Tibial nerve (tissue), 4 donors: ENCODE measurements at regions not wholly inside any gene's neighbourhood (a gene's known extent, or its start where the extent isn't known, plus 50 kb on each side); places are given as distances from the start of the nearest gene placed in this dataset.
A peak's percentile ranks its signal among the peaks of the same experiment; 100 is the strongest.

Experiments
- DNase-seq, 2 donors: peaks; one replicate each; pipeline ENCODE4 v3.0.0-alpha.2; 2019; ENCODE audit warnings: low spot score in 2 of 2
- H3K27ac ChIP-seq, 4 donors: fragments of 200-600 bp; sonication (generic) in 3 of 4; one replicate each; pipeline ENCODE4 v1.5.1; 2017 to 2019; ENCODE audit warnings: mild to moderate bottlenecking in 1 of 4
- H3K27me3 ChIP-seq, 2 donors: fragments of 200-600 bp; sonication (generic) in 1 of 2; one replicate each; pipeline versions ENCODE4 v1.5.1 to v1.6.0; 2017 to 2019
- H3K36me3 ChIP-seq, 3 donors: fragments of 200-600 bp; sonication (generic); one replicate each; pipeline ENCODE4 v1.5.1; 2018 to 2019
- H3K4me1 ChIP-seq, 4 donors: fragments of 200-600 bp; sonication (generic) in 3 of 4; one replicate each; pipeline ENCODE4 v1.5.1; 2017 to 2019
- H3K4me3 ChIP-seq, 4 donors: fragments of 200-600 bp; sonication (generic) in 3 of 4; one replicate each; pipeline ENCODE4 v1.5.1; 2017 to 2019; ENCODE audit warnings: mild to moderate bottlenecking in 1 of 4, moderate library complexity in 1 of 4
- H3K9me3 ChIP-seq, 4 donors: fragments of 200-600 bp; sonication (generic) in 3 of 4; one replicate each; pipeline ENCODE4 v1.5.1; 2017 to 2019
- EP300 ChIP-seq, 2 donors: sonication (generic); formaldehyde crosslinking; IDR thresholded peaks; one replicate each; pipeline ENCODE4 v1.6.1; 2017; ENCODE audit warnings: antibody characterized with exemption in 2 of 2, mild to moderate bottlenecking in 1 of 2
- POLR2A ChIP-seq, 2 donors: fragments of 450-650 bp; IDR thresholded peaks; one replicate each; pipeline ENCODE4 v1.6.1; 2017; ENCODE audit warnings: antibody characterized with exemption in 2 of 2, mild to moderate bottlenecking in 2 of 2, moderate library complexity in 2 of 2
- WGBS, 2 donors: methylation state at CpG; one replicate each; pipeline ENCODE4 v1.1.5; 2018; 5-methylcytosine and 5-hydroxymethylcytosine counted together
- TF ChIP-seq, protein P1 (sequence below), 5 experiments: fragments of 200-600 bp in 3 of 5; fragments of 450-650 bp in 2 of 5; sonication (generic) in 3 of 5; IDR thresholded peaks; one replicate each; pipeline ENCODE4 v1.5.1; 2016 to 2019; ENCODE audit warnings: antibody characterized with exemption in 5 of 5, mild to moderate bottlenecking in 3 of 5, moderate library complexity in 2 of 5

DNA sequence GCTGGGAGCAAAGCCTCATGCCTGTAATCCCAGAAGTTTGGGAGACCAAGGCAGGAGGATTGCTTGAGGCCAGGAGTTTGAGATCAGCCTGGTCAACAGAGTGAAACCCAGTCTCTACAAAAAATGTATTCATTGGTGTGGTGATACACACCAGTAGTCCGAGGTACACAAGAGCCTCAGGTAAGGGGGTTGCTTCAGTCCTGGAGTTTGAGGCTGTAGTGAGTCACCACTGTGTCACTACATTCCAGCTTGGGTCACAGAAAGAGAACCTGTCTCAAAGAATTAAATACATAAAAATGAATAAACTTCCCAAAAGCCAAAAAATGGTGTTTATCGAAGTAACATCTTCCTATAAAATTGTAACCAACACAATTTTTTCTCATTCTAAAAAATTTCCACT is 568.1 kb upstream of the LINC00305 start:
- no peaks in the 10 kb centered on the region for H3K27me3 ChIP-seq
- H3K27ac ChIP-seq, result no peak overlapping the region

DNA sequence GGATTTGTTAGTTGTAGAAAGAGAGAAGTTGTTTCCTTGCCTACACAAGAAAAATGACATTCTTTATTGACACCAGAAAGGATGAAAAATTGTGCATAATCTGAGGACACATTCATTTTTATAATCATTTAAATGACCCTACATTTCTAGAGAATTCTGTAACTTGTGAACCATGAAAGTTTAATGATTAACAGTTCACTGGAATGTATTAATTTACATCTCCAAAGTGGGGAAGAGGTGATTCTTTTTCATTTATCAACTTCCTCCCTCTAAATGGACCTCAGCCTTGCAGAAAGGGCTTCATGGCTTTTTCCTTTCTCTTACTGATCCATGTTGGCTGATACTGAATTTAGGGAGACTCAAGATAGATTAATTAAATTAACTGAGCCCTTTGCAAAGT is 565.2 kb upstream of the LINC00305 start:
- no peaks in the 10 kb centered on the region for H3K9me3 ChIP-seq
- TF ChIP-seq, protein P1, sequence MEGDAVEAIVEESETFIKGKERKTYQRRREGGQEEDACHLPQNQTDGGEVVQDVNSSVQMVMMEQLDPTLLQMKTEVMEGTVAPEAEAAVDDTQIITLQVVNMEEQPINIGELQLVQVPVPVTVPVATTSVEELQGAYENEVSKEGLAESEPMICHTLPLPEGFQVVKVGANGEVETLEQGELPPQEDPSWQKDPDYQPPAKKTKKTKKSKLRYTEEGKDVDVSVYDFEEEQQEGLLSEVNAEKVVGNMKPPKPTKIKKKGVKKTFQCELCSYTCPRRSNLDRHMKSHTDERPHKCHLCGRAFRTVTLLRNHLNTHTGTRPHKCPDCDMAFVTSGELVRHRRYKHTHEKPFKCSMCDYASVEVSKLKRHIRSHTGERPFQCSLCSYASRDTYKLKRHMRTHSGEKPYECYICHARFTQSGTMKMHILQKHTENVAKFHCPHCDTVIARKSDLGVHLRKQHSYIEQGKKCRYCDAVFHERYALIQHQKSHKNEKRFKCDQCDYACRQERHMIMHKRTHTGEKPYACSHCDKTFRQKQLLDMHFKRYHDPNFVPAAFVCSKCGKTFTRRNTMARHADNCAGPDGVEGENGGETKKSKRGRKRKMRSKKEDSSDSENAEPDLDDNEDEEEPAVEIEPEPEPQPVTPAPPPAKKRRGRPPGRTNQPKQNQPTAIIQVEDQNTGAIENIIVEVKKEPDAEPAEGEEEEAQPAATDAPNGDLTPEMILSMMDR (IDR thresholded peaks at IDR 0.05), result no peak
- TF ChIP-seq POLR2A (IDR thresholded peaks at IDR 0.05), result no peak
- TF ChIP-seq EP300 (IDR thresholded peaks at IDR 0.05), result no peak
- no peak overlapping the region for H3K27ac ChIP-seq
- H3K36me3 ChIP-seq, result no peaks in the 10 kb centered on the region
- H3K27me3 ChIP-seq, result no peaks in the 10 kb centered on the region
- H3K4me3 ChIP-seq, result no peak overlapping the region
- no peak for DNase-seq
- H3K4me1 ChIP-seq, result no peaks in the 10 kb centered on the region

More for the DNA sequence above, 568.1 kb upstream of the LINC00305 start:
- H3K36me3 ChIP-seq, result no peaks in the 10 kb centered on the region
- no peaks in the 10 kb centered on the region for H3K4me1 ChIP-seq
- H3K4me3 ChIP-seq, result no peak overlapping the region
- WGBS, 2 donors, result 46 to 95% methylated on average over 2 of the region's 2 CpGs
- TF ChIP-seq POLR2A (IDR thresholded peaks at IDR 0.05), result no peak
- TF ChIP-seq, protein P1 (IDR thresholded peaks at IDR 0.05), result no peak
- no peak for TF ChIP-seq EP300 (IDR thresholded peaks at IDR 0.05)
- H3K9me3 ChIP-seq, result no peaks in the 10 kb centered on the region
- no peak for DNase-seq

DNA sequence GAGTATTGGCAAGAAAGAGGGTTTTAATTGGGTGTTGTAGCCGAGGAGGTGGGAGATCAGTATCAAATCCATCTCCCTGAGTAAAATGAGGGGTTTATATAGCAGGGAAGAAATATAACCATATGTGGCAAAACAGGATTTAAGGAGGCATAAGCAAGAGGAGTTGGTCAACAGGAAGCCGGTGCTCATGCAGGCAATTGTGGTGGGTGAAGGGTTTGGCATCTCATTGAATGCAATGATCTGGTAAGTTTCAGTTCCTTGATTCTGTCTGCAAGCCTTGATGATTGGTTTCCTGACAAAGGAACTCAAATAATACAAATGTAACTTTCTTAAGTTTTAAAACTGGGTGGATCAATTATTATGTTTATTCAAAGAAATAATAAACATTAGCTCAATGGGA is 564.4 kb upstream of the LINC00305 start:
- no peak for TF ChIP-seq POLR2A (IDR thresholded peaks at IDR 0.05)
- TF ChIP-seq EP300 (IDR thresholded peaks at IDR 0.05), result peak in 1 of 2 donors; percentile 40
- TF ChIP-seq, protein P1 (IDR thresholded peaks at IDR 0.05), result no peak
- H3K4me1 ChIP-seq, result no peaks in the 10 kb centered on the region
- no peaks in the 10 kb centered on the region for H3K9me3 ChIP-seq
- H3K36me3 ChIP-seq, result no peaks in the 10 kb centered on the region
- no peak overlapping the region for H3K27ac ChIP-seq
- H3K4me3 ChIP-seq, result no peak overlapping the region
- 80 to 87% methylated on average over 2 of the region's 2 CpGs for WGBS, 2 donors
- DNase-seq, result no peak
- no peaks in the 10 kb centered on the region for H3K27me3 ChIP-seq

DNA sequence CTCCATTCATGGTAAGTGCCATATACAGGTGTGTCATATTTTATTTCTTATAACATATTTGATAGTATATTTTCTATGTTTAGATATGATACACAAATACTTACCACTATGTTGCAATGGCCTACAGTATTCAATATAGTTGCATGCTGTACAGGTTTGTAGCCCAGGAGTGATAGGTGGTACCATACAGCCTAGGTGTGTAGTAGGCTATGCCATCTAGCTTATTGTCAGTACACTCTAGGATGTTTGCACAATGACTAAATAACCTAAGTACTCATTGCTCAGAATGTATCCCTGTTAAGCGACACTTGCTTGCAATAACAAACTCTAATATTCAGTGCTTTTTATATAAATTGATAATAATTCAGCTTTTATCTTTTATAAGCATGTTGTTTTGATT is 563.1 kb upstream of the LINC00305 start:
- no peak for DNase-seq
- Histone ChIP-seq H3K36me3 (no peaks in the 10 kb centered on the region), H3K27ac (no peak overlapping the region), H3K27me3 (no peaks in the 10 kb centered on the region), H3K4me1 (no peaks in the 10 kb centered on the region), H3K9me3 (no peaks in the 10 kb centered on the region), H3K4me3 (no peak overlapping the region)
- 91 to 98% methylated on average over 1 of the region's 1 CpG for WGBS, 2 donors
- TF ChIP-seq, protein P1 (IDR thresholded peaks at IDR 0.05), result no peak
- TF ChIP-seq EP300 (IDR thresholded peaks at IDR 0.05), result no peak
- TF ChIP-seq POLR2A (IDR thresholded peaks at IDR 0.05), result no peak

DNA sequence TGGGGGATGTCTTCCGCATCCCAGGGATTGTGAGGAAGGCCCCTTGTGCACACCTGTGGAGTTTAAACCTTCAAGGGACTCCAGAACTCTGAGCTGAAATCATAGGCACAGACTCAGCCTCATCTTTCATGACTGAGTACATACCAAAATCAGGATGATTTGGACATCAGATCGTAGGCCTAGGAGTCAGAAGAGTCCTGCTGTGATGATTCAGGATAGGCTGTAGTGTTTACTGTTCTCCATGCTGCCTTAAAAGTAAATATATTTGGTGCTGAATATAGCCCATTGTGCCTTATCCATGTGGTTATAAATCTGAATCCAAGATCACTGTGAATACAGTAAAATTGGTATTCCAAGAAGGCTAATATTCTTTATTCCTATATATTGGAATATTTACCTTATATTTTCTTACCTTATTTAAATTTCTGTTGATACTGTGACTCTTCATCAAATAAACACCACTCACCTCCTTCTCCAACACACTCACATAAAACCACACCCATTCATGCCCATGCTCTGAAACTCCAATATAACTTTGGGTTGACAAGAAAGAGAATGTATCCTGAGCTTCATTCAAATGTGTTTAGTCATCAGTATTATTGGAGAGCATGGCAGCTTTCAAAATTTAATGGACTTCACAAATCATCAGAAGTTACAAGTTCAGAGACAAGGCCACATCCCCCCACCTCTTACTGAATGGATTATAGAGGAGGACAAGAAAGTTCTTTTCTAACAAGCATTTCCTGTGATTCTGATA is 561.4 kb upstream of the LINC00305 start:
- H3K9me3 ChIP-seq, result no peaks in the 10 kb centered on the region
- DNase-seq, result no peak
- no peaks in the 10 kb centered on the region for H3K27me3 ChIP-seq
- no peak for TF ChIP-seq POLR2A (IDR thresholded peaks at IDR 0.05)
- TF ChIP-seq, protein P1 (IDR thresholded peaks at IDR 0.05), result no peak
- WGBS, 2 donors, result 81 to 93% methylated on average over 2 of the region's 2 CpGs
- H3K27ac ChIP-seq, result no peak overlapping the region
- no peak overlapping the region for H3K4me3 ChIP-seq
- H3K4me1 ChIP-seq, result no peaks in the 10 kb centered on the region
- H3K36me3 ChIP-seq, result no peaks in the 10 kb centered on the region
